NCI-H774 (cell line): ENCODE measurements at regions not wholly inside any gene's neighbourhood (a gene's known extent, or its start where the extent isn't known, plus 50 kb on each side); places are given as distances from the start of the nearest gene placed in this dataset.

Experiments used
- DNase-seq: peaks from one replicate; lab custom pipeline; 2025; lab: John Stamatoyannopoulos, UW

DNA sequence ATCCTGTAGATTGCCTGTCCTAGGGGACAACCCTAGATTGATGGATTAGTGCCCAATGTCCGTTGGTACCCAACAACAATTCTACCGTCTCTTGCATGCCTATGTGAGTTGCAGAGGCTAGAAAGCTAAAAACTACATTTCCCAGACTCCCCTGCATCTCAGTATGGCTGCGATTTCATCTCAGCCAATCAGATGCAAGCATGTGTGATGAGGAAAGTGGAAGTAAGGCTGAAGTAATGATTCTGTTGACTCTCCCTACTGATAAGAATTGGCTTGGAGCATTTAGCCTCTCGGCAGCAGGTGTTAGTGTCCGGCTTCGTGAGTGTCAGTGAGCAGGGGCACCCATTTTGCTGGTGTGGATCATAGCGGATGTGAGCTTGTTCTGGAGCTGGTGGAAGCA is 171.9 kb downstream of the FGFR2 start:
- no peak for DNase-seq
